ENCODE measurements at regions not wholly inside any gene's neighbourhood (a gene's known extent, or its start where the extent isn't known, plus 50 kb on each side); places are given as distances from the start of the nearest gene placed in this dataset.
A peak's percentile ranks its signal among the peaks of the same experiment; 100 is the strongest.
"Not testable (repeated sequence)": the region's sequence is repeated elsewhere in the genome, so short reads cannot be mapped to it uniquely, and the experiment has no call there.

DNA sequence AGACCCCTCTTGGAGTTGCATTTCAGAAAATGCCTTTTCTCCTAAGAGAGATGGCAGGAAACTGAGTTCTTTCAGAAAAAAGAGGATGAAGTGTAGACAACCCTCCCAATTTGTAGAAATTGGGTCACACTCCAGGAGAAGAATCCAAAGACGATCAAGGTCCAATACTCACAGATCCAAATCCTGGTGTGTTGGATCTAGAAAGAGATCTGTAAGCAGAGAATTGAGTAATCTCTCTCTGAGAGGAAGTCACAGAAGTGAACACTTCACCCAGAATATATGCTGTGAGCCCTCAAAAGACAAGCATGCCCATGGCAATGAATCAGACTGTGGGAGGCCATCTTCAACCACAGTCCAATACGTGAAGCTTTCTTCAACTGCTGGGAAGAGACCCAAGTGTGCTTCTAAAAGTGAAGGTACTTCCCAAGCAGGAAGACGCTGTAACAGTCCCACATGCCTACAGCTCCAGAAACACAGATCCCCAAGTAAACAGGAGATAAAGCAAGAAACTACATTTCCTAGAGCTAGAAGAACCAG lies 182.7 kb downstream of the SMC2 start:
- DNase-seq, result no peak

DNA sequence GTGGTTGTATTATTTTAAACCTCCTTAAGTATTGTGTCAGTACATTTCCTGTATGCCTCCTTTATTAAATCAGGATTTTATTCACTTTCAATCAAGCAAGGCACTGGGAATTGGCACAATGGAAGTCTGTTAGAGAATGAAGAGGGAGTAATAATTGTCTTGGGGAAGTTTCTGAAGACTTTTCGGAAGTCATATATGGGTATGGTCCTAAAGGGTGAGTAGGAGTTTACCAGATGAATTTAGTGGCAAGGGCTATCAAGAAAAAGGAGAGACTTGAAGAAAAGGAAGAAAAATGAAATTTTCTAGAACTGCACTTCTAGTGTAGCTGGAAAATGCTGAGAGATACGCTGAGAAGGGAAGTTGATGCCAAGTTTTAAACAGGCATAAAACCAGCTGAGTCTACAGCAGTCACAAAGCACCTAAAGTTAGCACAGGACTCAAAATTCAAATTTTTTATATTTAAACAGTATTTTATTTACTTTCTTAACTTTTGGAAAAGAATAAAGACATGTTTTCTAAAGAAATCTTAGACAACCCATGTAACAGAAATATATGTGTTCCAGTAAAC lies 184.9 kb downstream of the SMC2 start:
- no peak for DNase-seq

DNA sequence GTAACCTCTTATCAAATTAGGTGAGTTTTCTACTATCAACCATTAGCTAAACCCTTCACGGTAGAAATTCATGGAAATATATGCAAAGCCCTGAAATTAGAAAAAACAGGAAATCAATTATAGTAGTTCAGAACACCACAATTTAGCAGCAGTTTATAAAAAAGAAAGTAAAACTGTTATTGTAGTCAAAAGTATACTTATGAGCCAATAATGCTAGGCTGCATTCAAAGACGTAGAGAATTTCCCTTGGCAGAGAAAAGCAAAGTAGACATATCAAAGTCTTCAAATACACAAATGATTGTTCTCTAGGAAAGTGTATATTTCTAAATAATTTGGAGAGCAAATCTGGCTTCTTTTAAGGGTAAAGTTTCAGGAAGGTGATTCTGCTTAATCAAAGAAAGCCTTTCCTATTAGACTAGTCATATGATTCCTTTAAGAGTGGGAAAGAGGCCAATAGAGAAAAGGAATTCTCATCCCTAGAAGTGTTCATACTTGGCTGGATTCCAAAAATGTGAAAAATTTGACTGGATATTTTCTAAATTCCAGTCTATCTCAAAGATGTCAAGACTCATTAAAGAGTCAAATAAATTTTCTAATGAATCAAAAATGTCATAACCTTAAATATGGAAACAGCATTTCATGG lies 185.5 kb downstream of the SMC2 start:
- DNase-seq, result no peak

DNA sequence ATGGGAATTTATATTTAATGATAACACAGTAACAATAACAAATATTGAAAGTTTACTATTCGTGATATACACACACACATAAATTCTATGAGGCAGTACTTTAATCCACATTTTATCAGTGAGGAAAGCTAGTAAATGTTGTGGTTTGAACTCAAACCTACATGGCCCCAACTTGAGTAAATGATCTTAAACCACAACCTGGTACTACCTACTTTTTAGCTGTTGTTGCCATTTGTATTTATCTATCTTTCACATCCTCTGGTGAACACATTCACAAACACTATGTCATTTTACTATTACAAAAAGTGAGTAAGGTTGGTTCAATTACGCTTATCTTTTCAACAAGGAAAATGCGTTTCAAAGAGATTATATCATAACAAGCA lies 186.1 kb downstream of the SMC2 start:
- DNase-seq, result no peak

DNA sequence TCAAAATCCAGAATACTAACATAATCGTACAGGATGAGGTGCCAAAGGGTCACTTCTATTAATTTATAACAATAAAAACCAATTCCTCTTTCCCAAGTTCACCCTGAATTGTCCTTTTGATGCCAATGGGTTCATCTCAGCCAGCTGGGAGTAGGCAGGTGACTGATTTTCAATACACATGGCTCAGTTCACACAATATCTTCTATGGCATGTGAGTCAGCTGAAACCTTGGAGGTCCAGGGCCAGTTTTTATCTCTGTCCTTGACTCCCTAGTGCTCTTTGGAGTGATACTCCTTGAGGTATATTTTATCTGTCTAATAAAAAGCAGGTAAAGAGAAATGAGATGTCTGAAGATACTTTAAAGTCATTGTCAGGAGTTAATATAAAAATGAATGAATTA lies 186.6 kb downstream of the SMC2 start:
- DNase-seq, result no peak

DNA sequence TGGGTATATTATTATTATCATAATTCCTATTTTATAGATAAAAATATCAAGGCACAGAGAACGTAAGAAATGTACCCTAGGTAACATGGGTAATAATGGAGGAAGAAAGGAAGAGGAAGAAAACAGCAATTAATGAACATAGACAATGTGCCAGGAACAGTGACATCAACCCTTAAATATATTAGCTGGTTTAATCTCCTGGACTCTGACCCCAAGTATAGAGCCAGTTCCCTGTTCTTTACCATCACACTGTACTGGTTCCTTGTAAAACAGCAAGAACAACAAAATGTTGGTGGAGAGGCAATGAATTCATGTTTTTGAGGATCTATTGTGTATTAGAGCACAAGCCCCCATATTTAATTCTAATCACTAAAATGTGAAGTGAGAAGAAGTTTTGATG lies 192.1 kb downstream of the SMC2 start:
- no peak for DNase-seq

DNA sequence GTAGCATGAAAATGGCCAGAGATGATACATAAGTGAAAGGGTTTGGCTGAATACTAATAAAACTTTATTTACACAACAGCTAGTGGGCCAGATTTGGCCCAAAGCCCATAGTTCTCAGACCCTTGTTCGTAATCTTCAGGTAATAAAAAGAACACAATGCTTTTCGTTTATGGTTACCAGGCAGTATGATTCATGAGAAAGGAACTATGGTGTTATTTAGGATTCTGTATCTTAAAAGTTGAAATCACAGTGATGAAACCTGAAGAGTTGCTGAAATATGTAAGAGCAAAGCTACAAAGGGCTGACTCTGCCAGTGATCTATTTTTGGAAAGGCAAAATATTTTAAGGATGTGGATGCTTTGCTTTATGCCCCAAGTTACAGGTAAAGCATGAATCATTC lies 192.7 kb downstream of the SMC2 start:
- no peak for DNase-seq

DNA sequence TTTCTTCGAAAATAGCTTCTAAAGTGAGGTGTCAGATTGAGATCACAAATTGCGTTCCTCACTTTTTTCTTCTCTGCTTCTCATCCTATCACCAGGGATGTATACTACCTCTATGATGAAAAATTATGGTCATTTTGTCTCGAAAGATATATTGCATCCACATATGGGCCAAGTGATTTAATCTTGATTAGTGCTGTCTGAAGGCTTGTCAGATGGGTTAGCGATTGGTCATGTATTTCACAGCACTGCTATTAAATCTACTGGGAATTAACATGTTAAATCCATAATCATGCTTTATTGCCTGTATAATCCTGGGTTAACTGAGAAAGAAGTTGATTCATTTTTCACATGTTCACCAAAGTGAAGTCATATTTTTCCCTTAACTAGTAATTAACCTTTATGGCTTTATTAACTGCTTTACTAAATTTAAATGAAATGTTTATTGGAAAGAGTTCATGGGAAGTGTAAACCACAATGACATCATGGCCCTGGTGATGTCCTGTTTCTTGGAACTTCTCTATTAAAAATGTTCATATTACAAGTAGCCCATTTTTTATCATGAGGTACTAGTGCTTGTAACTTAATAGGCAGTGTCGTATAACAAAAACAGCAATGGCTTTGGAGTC lies 193.3 kb downstream of the SMC2 start:
- no peak for DNase-seq

DNA sequence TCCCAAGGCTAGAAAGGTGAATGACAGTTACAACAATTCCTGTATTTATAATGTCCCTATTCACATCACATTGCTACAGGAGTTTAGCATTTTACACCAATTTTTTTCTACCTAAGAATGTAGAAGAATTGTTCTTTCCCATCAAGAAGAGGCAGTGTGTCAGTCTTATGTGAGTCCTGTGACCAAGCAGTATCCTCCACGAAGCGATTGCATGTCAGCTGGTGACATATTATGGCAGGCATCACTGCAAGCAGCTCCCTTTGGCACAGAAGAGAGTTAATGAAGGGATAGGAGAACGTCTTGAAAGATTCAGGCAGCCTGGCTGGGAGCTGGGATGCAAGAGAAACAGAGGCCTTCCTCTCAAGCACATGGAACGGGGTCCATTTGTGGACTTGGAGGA lies 199.8 kb downstream of the SMC2 start:
- no peak for DNase-seq

DNA sequence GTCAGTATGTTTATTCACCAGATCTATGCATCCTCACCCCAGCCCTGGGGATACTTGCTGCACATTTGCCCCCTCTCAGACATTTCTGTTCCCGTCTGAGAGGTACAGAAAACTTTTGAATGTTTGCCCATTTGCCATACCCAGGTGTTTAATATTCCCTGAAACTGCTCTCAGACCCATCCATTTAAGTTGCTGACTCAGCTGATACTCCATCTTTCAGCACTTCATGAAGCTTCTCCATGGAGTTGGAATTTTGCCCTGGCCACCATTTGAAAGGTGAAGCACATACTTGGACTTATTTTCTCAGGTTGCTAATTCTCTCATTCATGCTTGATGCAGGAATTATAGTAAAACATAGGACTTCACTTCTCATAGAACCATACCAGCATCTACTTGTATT lies 203.9 kb upstream of the OR13F1 start:
- peak; percentile 84 for DNase-seq

DNA sequence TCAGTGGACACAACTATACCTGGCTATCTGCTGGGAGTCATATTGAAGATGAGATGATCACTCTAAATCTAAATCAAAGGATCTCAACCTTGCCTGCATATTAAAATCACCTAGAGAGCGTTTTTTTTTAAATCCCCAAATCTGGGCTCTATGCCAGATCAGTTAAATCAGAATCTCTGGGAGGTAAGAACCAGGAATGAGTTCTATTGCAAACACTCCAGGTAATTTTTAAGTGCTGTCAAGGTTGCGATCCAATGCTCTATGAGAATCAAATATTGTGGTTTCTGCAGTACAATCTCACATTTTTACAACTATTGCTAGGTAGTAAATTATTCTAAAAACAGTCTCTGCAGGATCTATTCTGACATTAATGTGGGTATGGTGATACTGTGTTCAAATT lies 202.3 kb upstream of the OR13F1 start:
- DNase-seq, result peak; percentile 90

DNA sequence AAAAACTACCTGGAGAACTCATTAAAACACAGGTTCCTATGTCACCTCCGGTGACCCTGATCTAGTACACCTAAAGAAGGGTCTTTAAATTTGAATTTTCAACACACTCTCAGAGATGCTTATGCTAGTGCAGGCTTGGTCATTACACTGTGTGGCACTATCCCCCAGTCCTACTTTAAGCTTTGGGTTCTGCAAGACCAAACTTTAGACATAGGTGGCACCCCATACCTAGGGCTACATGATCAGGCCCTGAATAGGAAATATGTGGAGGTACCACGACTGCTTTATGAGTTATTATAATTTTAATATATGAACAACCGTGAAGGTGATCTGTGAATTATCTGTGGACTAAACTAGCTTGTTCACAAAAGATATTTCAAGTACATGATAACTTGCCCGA lies 201.3 kb upstream of the OR13F1 start:
- no peak for DNase-seq

DNA sequence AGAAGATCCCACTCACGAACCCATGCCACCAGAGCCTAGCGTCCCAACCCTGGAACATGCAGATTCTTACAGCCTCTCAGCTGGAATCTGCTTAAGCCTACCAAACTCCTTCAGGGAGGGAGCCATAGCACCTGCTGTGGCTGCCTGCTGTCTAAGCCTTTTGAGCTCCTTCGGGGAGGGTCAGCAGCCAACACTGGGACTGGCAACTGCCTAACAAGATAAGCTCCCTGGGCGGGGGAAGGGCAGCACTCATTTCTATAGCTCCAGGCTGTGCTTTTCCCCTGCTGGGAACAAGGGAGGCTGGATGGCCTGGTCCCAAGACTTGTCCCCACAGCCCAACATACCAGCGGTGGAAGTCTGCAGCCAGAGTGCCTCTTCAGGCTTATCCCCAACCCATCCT lies 199.1 kb upstream of the OR13F1 start:
- DNase-seq, result no peak

DNA sequence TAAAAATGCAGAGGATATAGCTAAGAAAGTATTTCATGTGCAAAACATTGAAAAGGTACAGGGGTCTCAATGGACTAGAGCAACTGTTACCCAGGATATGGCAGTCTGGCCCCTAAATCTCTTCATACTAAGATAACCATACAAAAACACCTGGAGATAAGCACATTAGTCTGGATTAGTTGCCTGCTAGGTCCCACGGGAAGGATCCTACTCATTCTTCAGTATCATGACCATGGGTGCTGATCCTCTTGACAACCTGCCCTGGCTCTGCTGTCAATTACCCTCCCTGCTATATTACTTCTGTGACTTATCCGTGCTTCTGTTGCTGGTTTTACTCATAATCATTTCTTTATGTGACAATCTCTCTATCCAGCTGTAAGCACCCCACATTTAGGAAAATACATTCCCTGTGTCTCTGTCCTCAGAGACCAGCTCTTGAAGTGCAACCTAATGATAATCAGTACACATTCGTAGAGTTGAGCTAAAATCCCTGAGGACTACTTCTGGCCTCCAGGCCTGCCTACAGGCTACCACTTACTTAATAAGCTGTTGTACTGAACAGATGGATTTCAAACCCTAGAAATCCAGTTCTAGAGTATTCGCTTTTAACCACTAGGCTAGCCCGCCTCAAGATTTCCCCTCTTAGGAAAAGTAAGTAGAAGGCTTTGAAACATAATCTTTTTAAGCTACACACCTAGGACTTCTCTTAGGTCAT lies 190.5 kb upstream of the OR13F1 start:
- no peak for DNase-seq

DNA sequence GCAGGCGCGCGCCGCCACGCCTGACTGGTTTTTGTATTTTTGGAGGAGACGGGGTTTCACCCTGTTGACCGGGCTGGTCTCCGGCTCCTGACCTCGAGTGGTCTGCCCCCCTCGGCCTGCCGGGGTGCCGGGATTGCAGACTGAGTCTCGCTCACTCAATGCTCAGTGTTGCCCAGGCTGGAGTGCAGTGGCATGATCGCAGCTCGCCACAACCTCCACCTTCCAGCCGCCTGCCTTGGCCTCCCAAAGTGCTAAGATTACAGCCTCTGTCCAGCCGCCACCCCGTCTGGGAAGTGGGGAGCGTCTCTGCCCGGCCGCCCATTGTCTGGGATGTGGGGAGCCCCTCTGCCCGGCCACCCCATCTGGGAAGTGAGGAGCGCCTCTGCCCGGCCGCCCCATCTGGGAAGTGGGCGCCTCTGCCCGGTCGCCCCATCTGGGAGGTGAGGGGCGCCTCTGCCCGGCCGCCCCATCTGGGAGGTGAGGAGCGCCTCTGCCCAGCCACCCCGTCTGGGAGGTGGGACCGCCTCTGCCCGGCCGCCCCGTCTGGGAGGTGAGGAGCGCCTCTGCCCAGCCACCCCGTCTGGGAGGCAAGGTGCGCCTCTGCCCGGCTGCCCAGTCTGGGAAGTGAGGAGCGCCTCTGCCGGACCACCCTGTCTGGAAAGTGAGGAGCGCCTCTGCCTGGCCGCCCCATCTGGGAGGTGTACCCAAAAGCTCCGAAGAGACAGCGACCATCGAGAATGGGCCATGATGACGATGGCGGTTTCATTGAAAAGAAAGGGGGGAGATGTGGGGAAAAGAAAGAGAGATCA lies 187.7 kb upstream of the OR13F1 start:
- not testable (repeated sequence) for DNase-seq

DNA sequence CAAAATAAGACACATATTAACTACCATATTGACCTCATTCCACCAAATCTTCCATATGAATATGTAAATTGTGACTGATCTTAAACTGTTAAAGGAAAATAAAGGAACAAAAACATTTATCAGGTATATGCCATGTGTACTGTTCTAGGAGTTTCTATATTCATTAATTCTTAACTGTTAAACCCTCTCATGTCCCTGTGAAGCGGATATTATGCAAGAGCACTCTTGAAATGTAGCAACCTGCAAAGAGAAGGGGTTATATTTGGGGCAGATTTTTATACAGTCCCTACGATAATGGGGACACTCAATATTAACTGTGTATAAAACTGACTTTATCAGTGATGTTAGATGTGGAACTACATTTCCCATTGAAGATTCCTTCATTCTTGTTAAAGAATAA lies 184.9 kb upstream of the OR13F1 start:
- no peak for DNase-seq

DNA sequence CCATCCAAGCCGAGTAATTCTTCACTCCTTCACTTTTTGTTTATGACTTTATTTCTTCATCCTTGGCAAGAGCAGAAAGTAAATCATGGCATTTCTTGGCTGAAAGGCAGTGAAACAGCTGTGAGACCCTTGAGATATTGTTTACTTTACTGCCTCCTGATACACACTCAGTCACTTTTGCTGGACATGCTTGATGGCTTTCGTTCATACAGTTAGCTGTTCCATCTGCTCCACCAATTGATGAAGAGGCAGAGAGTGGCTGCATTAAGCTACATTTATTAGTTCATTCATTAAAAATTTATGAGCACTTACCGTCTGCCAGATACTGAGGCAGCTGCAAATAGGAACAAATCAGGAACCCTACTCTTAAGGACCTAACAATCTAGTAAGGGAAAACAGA lies 184.4 kb upstream of the OR13F1 start:
- peak; percentile 94 for DNase-seq

DNA sequence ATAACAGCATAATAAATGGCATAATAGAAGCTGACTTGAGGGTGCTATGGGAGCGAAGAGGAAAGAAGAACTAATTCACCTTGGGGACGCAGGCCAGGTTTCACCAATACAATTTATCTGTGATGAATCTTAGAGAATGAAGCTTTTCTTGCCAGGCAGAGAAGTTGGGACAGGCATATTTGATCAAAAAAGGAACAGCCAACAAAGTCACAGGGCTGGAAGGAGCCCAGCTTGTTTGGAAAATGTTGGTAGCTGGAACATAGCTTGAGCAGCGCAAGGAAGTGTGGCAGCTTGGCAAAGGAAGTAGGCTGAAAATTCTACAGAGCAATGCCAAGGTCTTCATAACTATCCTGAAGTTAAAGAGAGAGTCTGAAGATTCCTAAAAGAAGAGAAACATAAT lies 181.5 kb upstream of the OR13F1 start:
- DNase-seq, result no peak

DNA sequence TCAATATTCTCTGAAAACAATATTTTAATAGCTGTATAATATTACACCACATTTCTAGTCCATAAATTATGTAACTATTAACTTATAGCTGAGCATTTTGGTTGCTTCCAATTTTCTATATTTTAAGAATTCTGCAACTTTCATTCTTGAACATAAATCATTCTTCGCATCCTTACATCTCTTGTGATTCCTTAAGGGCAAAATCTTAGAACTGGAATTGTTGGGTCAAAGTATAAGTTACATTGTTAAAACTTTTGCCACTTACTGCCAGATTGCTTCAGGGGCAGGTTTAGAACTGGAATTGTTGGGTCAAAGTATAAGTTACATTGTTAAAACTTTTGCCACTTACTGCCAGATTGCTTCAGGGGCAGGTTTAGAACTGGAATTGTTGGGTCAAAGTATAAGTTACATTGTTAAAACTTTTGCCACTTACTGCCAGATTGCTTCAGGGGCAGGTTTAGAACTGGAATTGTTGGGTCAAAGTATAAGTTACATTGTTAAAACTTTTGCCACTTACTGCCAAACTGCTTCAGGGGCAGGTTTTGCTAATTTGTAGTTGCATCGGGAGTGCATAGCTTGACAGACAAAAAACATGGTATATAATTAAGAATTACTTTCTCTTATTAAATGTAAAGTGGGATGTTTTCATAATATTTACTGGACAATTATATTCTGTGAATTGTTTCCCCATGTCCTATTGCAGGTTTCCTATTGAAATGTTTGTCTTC lies 179.9 kb upstream of the OR13F1 start:
- DNase-seq, result not testable (repeated sequence)

DNA sequence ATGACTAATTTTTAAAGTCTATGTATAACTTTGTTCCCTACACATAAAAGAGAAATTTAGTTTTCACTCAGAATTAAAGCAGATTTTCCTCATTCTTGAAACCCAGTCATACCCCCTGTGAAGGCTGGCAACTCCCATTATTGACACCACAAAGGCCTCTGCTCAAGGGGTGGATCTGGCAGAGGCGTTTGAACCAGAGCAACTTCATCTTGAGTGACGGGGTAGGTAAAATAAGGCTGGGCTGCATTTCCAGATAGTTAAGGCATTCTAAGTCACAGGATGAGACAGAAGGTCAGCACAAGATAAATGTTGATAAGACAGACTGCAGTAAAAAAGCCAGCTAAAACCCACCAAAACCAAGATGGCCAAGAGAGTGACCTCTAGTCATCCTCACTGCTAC lies 177.2 kb upstream of the OR13F1 start:
- no peak for DNase-seq

DNA sequence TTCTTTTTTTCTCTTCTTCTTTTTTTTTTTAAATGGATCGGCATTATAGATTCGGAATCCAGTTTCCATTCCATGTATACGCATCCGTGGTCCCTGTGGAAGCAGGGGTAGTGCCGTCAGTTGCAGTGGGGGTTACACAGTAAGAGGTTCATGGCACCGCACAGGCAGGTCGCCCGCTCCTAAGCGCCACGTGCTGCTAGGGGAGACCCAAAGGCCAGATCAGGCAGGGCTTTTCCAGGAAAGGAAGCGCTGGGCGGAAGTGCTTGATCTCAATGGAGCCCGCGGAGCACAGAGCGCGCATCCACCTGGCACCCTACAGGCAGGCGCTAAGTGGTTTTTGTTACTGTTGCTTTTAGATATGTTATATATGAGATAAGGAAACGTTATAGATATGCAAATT lies 174.8 kb upstream of the OR13F1 start:
- no peak for DNase-seq

DNA sequence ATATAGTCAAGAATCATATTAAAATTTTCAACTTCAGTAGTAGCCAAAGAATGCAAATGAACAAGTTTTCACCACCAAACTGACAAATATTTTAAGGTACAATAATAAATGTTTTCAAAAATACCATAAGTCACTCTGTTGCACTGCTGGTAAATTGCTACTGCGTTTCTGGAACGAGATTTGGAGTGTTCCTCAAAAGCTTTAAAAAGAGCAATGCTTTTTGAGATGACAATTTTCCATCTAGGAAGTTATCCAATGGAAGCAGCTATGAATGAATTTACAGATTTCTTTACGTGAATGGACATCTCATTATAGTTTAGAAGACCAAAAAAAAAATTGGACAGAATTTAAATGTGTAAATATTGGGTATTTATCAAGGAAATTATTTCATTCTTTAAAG lies 173.2 kb upstream of the OR13F1 start:
- no peak for DNase-seq

Data from DMS79 treated with DMSO at 0.1 percent for 48 hours (cell line).